Suppressor macrophage (primary cell): ENCODE measurements at regions not wholly inside any gene's neighbourhood (a gene's known extent, or its start where the extent isn't known, plus 50 kb on each side); places are given as distances from the start of the nearest gene placed in this dataset.
A peak's percentile ranks its signal among the peaks of the same experiment; 100 is the strongest.

ENCODE experiments used
- DNase-seq, 4 experiments: peaks; one replicate each; pipeline ENCODE4 v3.0.0-alpha.2; 2020 to 2022

DNA sequence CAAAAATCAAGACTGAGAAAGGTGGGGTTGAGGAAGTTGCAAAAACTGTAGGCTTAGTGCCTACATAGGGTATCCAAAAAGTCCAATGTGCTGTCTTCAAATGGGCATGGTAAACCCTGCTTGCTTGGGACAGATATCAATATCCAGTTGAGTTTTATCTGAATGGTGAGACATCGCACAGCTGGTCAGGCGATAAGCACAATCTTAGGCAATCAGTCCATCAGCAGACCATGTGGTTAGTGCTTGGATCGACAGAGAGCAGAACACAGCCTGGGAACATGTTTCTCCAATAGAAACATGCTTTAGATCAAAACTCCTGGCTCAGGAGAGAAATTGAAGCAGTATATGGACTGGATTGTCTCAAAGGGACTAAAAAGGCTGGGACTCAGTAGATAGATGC is 151.3 kb upstream of the IPO5 start:
- no peak for DNase-seq

DNA sequence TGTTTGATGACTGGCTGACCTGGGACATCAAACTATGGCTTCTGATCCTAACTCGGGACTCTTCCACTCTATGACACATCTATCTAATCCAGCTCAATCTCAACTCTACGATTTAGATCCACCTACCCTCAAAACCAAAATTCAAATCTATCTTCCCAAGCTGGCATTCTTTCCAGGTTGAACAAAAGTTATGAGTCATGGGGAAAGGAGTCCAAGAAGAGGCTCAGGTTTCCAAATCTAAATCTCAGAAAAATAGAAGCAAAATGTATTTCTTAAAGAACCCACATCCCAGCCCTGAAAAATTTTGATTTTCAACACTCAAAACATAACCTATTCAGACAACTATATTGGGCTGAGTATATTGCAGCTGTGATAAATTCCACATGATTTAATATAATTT is 143.9 kb upstream of the IPO5 start:
- DNase-seq = no peak

DNA sequence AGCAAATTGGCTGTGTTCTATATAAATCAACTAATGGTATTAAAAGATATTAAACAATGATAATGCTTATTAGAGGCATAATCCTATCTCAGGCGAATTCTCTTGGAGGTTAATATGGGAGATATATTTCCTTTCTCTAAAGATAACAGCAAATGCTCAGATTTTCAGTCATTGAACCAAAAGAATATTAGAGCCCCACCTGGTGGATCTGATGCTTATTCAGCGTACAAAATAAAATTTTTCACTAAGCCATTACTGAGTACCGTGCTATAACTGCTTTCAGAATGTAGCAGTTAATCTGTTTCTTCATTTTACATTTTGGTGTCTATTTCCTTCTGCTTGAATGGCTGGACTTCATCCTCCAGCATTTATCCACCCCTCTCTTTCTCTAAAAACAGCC is 143.3 kb upstream of the IPO5 start:
- DNase-seq = peak in 1 of 4 experiments; percentile 3

DNA sequence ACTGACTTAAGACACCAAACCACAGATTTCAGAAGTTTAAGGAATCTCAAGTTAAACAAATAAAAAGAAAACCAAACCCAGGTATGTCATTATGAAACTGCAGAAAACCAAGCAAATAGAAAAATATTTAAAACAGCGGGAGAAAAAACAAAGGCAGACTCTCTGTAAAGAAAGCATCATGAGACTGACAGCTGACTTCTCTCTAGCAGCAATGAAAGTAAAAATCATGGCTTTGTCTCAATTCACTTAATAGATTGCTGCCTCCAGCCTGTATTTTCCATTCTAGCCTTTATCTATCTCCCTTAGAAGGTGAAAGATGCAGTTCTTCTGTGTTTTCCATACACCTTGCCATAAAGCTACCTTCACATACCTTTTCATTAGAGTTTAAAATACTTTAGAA is 131.1 kb upstream of the IPO5 start:
- no peak for DNase-seq

DNA sequence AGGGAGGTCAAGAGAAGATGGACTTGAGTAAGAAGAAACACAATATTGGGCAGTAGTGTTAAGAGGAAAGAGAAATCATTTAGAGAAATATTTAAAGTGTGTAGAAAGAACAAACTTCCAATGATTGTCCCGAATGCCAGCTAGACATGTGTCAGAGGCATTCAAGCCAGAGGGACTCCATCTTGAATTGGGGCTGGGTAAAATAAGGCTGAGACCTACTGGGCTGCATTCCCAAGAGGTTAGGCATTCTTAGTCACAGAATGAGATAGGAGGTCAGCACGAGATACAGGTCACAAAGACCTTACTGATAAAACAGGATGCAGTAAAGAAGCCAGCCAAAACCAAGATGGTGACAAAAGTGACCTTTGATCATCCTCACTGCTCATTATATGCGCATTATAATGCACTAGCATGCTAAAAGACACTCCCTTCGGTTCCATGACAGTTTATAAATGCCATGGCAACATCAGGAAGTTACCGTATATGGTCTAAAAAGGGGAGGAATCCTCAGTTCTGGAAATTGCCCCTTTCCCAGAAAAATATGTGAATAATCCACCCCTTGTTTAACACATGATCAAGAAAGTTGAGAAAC is 127.0 kb upstream of the IPO5 start:
- DNase-seq = no peak

DNA sequence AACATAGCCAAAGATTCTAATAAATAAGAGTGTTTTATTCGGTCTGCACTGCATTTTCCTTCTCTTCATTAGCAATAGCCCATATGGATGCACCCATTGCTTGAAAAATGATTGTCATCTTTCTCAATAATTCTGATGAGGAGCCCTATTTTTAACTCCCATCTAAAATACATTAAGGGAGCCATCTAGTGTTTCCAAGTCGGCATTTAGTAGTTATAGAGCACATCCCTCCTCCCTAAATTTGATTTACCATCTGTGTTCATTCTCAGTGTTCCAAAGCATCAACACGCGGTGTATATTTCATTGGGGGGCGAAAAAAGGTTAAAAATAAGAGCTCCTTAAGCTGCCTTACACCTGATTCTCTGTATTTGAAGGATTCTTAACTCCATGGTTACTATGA is 119.2 kb upstream of the IPO5 start:
- no peak for DNase-seq

DNA sequence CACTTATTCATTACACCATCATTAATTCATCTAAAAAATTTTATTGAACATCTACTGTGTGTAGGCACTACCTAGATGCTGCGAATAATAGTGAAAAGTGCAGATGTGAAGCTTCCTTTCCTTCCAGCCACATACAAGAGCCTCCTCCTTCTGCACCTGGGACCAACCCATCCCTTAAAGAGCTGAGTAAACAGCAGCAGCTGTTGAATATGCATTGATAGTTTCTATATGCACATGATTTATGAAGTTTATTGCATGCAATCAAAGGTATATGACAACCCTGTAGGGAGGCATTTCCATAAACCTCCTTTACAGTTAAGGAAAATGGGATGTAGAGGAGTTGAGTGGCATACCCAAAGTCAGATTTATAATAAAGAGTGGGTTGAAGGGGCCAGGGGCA is 110.3 kb upstream of the IPO5 start:
- DNase-seq = no peak

DNA sequence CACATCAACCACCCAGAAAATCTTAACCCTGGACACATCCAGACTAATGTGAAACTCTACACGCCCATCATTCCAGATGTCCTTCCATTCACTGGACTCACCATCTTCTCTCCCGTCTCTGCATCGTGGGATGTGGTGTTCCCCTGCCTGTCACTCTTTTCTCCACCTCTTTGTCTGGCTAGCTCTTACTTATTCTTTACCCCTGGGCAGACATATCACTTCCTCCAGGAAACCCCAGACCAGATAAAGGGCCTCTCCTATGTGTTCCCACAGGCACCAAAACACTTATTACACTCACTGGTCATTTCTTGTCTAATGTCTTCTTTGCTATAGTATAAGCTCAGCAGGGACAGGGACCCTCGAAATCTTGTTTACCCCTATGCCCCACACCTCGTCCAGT is 109.3 kb upstream of the IPO5 start:
- DNase-seq = no peak

DNA sequence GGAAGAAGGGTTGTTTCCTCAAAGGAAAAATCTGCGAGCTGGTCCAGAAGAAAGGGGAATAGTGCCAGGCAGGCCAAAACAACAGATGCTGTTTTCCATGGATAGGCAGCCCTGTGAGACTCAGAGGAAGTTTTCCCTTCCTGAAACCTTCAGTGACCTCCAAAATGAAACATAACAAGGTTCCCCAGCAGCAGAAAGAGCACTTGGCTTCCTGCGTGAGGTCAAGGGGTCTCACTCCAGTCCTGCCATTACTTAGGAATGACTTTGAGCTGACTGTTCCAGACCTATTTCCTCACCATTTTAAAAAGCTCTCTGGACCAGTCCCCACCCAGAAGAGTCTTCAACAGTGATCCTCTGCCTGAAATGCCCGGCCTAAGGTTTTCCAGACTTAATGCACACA is 104.6 kb upstream of the IPO5 start:
- DNase-seq = no peak

DNA sequence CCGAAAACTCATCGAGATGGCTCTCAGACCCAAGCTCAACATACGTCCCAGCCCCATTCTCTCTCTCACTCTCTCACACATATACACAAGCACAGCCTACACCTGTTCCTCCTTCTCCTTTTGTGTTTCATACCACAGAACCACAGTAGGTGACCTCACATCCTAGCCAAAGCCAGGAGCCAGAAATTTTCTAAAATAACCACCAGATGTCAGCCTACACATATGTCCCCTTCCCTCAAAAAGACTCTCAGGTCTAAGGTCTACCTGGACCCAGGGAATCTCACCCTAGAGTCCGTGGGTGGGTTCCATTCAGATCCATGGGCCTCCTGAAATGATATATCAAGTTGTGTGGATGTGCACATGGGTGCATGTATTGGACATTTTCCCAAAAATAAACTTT is 104.2 kb upstream of the IPO5 start:
- peak in 1 of 4 experiments; percentile 1 for DNase-seq

DNA sequence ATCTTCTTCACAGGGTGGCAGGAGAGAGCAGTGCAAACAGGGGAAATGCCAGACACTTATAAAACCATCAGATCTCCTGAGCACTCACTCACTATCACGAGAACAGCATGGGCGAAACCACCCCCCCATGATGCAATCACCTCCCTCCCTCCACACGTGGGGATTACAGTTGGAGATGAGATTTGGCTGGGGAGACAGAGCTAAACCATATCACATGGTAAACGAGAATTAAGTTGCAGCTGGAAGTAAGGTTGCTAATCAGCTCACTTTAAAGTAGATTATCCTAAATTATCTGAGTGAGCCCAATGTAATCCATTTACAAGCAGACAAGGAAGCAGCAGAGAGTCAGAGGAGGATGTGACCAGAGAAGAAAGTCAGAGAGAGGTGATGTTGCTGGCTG is 102.2 kb upstream of the IPO5 start:
- no peak for DNase-seq

DNA sequence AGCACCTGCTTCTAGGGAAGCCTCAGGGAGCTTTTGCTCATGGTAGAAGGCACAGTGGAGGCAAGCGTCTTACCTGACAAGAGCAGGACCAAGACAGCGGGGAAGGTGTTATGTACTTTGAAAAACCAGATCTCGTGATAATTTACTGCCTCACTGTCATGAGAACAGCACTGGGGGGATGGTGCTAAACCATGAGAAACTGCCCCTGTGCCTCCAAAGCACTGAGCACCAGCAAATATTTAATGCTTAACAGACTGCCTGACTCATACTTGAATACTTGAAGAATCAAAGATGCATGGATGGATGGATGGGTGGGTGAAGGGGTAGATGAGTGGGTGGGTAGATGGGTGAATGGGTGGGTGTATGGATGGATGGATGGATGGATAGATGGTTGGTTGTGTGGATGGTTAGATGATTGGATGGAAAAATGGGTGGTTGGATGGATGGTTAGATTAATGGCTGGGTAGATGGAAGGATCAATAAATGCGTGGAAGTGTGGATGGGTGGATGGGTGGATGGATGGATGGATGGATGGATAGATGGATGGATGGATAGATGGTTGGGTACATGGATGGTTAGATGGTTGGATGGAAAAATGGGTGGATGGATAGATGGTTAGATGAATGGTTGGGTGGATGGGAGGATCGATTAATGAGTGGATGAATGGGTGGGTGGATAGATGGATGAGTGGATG is 101.1 kb upstream of the IPO5 start:
- DNase-seq = no peak

DNA sequence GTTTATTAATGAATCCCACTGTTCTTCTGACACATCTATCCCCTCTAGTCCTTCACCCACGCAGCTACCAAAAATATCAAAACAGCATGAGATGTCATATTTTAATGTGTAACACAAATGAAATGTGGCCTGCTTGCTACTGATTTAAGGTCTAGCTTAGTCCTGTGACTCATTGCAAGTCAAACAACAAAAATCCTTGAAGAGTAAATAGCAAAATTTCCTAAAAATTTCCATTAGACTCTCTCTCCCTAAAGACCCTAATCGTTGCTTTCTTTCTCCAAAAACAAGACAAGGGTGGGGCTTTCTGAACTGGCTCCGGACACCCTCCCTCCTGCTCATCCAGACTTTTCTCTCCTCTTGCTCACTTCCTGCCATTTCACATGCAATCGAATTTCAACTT is 99.9 kb upstream of the IPO5 start:
- DNase-seq = peak in 1 of 4 experiments; percentile 3

DNA sequence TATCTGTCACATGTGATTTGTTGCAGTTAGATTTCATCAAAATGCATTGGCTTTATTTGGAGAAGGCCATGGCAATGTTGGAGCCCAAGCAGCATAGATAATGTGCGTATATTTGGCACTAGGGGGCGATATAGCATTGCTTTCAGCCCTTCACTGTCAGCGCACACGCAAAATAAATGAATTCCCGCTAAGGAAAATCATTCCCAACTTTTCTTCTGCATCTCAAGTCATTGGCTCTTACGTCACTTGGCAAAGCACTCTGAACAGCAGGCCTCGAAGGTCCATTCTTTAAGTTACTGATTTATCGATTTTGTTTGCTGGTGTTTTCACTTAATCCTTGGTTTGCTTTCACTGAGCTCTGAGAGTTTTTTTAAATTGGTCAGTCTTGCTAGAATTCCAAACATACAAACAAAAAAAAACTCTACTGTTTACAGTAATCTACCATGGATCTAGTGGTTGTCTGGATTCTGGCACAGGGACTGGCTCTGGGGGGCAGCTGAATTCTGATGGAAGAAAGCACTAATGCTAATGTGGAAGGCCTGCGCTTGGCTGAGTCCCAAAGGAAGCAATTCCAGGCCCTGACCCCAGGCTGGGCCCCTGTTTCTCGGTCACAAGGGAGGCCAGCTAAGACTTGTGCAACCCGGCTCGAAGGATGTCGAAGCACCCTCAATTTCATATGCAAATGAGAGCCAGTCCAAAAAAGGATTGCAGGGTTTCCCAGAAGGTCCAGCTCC is 97.7 kb upstream of the IPO5 start:
- DNase-seq = peak; percentile 40 to 80 (median 64)

DNA sequence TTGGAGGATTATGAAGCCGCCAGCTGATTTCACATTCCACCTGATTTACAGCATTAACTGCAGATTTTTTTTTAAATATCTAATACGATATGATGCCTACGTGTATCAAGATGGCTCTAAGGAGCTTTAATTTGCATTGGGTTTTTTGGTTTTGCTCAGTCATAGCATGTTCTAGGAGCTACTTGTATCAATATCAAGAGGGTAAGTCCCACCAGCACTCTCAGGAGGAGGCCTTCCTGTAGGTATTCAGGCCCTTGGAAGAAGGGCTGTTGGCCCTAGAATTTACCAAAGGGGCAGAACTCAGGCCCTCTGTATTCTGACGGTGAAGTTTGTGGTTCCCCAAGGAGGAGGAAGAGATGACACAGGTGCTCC is 97.2 kb upstream of the IPO5 start:
- DNase-seq = no peak

DNA sequence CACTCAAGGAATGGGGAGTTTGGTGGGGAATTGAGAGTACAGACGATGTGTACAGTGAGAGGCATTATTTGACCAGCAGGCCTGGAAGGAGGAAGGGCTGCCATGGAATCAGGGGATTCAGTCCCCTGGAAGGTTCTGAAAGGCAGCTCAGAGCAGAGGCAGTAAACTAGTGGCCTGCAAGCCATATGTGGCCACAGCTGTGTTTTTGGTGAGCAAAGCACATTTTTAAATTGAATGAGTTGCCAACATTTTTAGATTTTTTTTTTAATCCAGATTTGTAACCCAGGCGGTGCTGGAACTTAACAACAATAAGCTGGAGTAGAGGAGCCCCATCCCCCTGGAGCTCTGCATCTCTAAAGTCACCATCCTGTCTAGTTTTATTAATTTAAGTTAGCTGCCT is 95.3 kb upstream of the IPO5 start:
- DNase-seq = no peak

DNA sequence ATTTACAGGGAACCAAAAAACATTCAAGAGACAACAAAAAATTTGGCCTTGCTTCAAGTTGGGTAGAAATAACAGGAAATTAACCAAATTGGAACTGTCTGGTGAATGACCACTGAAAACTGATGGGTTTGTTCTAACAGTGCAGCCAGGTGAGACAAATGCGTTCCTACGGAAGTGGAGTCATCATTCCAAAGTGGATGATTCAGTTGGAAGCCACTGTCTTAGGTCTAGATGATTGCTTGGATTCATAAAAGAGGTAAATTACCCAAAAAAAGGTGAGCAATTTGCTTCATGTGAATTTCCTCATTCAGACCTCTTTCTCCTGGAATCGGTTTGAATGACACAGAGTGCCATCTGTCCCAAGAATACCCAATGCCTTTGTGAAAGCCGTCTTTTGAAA is 87.1 kb upstream of the IPO5 start:
- DNase-seq = no peak

DNA sequence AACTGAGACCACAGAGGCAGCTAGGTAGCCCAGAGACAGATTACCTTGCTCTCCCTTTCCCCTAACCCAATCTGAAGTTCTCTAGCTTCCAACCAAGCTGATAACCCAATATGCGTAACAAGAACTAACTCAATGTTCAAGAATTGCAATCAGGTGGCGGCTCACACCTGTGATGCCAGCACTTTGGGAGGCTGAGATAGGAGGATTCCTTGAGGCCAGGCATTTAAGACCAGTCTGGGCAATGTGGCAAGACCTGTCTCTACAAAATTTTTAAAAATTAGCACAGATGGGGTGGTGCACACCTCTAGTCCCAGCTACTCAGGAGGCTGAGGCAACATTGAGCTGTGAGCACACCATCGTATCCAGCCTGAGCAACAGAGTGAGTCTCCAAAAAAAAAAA is 86.7 kb upstream of the IPO5 start:
- no peak for DNase-seq

DNA sequence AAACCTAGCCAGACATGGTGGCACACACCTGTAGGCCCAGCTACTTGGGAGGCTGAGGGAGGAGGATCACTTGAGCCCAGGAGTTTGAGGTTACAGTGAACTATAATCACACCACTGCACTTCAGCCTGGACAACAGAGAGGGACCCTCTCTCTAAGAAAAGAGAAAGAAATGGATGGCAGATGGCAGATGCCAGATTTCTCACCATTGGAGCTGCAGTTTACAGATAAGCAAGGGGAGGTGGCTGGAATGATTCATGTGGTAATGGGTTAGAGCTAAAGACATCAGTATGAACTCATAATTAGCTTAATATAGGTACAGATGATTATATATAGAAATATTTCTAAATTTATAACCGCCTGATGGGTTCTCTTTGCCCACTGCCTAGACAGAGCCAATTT is 80.1 kb upstream of the IPO5 start:
- DNase-seq = no peak

DNA sequence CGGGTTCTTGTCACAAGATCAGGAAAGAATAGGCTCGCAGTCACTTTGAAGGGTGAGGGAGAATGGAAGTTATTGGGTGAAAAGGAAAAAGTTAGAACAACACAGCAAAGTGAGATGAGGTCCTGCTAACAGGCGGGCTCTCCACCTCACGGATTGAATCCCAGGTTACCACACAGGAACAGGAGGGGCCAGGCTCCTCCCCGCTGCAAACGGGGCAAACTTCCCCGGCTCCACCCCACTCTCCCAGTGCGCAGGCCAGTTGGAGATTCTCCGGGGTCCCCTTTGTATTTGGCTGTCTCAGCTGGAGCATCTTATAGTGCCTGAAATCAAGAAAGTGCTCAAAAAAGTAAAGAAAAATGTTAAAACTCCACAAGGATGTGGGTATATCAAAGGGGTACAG is 78.3 kb upstream of the IPO5 start:
- DNase-seq = no peak

DNA sequence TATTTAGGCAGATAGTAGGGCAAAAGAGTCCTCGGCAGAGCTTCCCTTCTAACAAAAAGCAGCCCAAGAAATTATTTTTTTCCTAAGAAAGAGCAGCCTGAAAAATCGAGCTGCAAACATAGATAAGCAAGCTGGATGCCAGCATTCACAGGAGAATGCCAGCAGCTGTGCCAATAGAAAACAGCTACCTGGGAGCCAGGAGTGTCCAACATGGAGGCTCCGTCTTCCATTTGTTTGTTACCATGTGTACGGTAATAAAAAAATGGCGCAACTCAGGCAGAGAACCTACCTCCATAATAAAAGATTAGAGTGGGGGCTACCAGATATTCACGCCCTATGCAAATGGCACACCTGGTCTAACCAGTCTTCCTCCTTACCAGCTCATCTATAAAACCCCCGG is 77.6 kb upstream of the IPO5 start:
- DNase-seq = no peak

DNA sequence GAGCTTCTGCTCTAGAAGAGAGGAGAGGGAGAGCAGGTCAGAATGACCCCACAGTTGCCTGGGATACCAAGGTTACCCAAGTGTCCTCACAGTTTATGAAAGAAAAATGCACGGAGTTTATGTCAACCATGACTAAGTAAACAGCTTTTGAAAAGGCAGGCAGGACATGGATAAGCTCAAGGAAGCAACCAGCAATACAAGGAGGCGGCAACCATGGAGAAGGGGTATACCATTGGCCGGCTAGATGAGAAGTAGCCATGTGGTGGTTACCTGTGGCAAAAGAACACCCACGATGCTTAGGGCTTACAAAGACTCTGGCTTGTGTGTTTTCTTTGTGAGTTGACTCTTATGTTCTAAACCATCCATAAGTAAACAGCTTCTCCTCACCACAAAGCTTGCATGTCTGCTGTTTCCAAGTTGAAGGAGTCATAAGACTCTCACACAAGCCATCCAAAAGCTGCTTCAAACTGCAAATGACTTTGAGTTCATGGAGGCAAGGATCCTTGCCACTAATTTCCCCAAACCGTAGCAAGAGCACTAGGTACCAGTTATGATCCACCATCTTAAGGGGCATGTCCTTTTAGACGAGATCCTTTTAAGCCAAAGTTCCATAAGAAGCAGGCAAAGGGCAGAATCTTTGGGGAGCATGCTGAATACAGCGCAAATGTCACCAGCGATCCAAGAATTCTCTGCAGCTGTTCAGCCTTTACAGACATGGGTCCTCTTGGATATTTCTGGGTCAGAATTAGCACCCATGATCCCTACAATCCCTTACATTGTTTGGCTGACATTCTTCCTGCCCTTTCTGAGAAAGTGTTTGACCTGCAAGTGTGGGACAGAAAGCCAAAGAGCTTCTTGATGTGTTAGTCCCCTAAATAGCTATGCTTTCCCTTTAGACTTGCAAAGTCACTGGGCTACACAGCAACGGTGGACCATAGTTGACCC is 74.8 kb upstream of the IPO5 start:
- DNase-seq = no peak

DNA sequence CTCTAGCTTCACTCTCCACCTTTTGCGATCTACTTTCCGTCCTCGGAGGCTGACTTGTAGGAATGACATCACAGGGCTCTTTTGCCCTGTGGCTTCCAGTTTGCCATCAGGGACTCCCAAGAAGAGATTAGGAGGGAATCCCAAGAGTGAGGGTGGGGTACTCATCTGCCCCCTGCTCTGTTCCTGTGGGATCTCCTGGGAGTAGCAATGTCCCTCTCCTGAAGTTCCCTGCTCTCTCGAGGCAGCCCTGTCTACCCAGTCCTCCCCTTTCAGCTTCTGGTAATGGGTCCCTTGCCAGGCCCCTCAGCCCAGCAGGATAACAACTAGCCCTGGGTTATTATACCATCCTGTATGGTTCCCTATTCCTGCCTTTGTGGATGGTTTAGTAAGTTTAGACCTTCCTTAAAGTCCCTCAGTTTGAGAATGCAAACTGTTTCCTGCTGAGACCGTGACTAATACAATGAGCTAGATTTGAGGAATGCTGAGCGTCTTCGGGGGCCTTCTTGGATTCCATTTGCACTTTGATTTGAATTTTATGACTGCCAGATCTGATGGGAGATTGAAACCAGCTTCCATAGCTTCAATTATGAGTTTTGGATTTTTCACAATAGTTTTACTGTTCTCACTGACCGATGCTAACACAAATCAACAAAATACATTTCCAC is 73.7 kb upstream of the IPO5 start:
- DNase-seq = no peak
